A549 (cell line): ENCODE measurements at regions not wholly inside any gene's neighbourhood (a gene's known extent, or its start where the extent isn't known, plus 50 kb on each side); places are given as distances from the start of the nearest gene placed in this dataset.

Source experiments
- ATAC-seq, 2 experiments: fragments of 200-7000 bp in 1 of 2; fragments of >200 bp in 1 of 2; cut with Nextera tagmentation in 1 of 2; cut with Tn5 transposase in 1 of 2; 3 replicates each; pipeline versions ENCODE4 v1.8.0 to v1.9.1; 2018 to 2020; ENCODE audit warnings: mild to moderate bottlenecking in 1 of 2, moderate library complexity in 1 of 2
- CTCF ChIA-PET: fragments of 300-600 bp; sonication (Branson Sonifier 250); formaldehyde crosslinking; extraction: SDS; loops from one replicate; lab custom pipeline; 2021; ENCODE audit warnings: antibody characterized with exemption, inconsistent platforms; lab: Yijun Ruan, JAX
- POLR2A ChIA-PET: fragments of 350-600 bp; formaldehyde crosslinking; extraction: SDS; loops from one replicate; lab custom pipeline; 2021; ENCODE audit warnings: antibody characterized with exemption, inconsistent platforms; lab: Yijun Ruan, JAX
- DNase-seq, 2 experiments: peaks; one replicate each; pipeline versions ENCODE4 v3.0.0 to v3.0.0-alpha.2; 2011 to 2016; ENCODE audit warnings: low read depth in 1 of 2, low spot score in 1 of 2
- FAIRE-seq: peaks from 2 replicates; lab custom pipeline; 2011; peaks lifted over from hg19 to GRCh38; lab: Jason Lieb, UNC
- H3K27ac ChIP-seq, 2 experiments: fragments of >200 bp; sonication (Bioruptor Twin); formaldehyde crosslinking; 3 replicates each; pipeline ENCODE4 v1.5.1; 2016 to 2017
- H3K4me1 ChIP-seq: fragments of >200 bp; sonication (Bioruptor Twin); formaldehyde crosslinking; 3 replicates; pipeline ENCODE4 v1.6.1; 2016
- H3K4me2 ChIP-seq: fragments of >200 bp; sonication (Bioruptor Twin); formaldehyde crosslinking; 3 replicates; pipeline ENCODE4 v1.6.1; 2016
- H3K4me3 ChIP-seq: fragments of >200 bp; sonication (Bioruptor Twin); formaldehyde crosslinking; 3 replicates; pipeline ENCODE4 v1.5.1; 2016
- H3K9me3 ChIP-seq: fragments of >200 bp; sonication (Bioruptor Twin); formaldehyde crosslinking; 3 replicates; pipeline ENCODE4 v1.6.1; 2016
- BCL3 ChIP-seq: fragments of >200 bp; sonication (Bioruptor Twin); formaldehyde crosslinking; IDR thresholded peaks from 3 replicates; pipeline ENCODE4 v1.6.1; 2016
- CBX8 ChIP-seq: fragments of 200-600 bp; sonication (generic); IDR thresholded peaks from 2 replicates; pipeline ENCODE4 v1.6.1; 2016
- CEBPB ChIP-seq, 2 experiments: fragments of >200 bp in 1 of 2; sonication (Bioruptor Twin) in 1 of 2; formaldehyde crosslinking in 1 of 2; IDR thresholded peaks; 2 replicates each; pipeline ENCODE4 v1.6.1; 2012 to 2016
- CHD2 ChIP-seq: fragments of 150-350 bp; IDR thresholded peaks from 2 replicates; pipeline ENCODE4 v1.6.1; 2014; ENCODE audit warnings: low read length; ENCODE audit not compliant: partially characterized antibody
- EHF ChIP-seq: fragments of 250-450 bp; sonication (Bioruptor Pico); IDR thresholded peaks from 2 replicates; pipeline ENCODE4 v1.5.0; 2020; ENCODE audit warnings: mild to moderate bottlenecking
- ELK1 ChIP-seq: fragments of 150-350 bp; IDR thresholded peaks from 2 replicates; pipeline ENCODE4 v1.6.1; 2014; ENCODE audit warnings: low read depth, mild to moderate bottlenecking, low read length
- EP300 ChIP-seq, 2 experiments: fragments of >200 bp; sonication (Bioruptor Twin); formaldehyde crosslinking; IDR thresholded peaks; 2 replicates in 1 of 2; 3 replicates in 1 of 2; pipeline ENCODE4 v1.6.1; 2016 to 2017
- ESRRA ChIP-seq: fragments of 150-350 bp; IDR thresholded peaks from 2 replicates; pipeline ENCODE4 v1.6.1; 2014; ENCODE audit warnings: mild to moderate bottlenecking, low read length, borderline replicate concordance
- FOSL2 ChIP-seq, 2 experiments: fragments of 450-650 bp in 1 of 2; fragments of >200 bp in 1 of 2; sonication (Bioruptor Twin) in 1 of 2; formaldehyde crosslinking; IDR thresholded peaks; 2 replicates each; pipeline versions ENCODE4 v1.5.0 to v1.6.1; 2016 to 2020; ENCODE audit warnings: mild to moderate bottlenecking in 1 of 2, moderate library complexity in 1 of 2
- FOXS1 ChIP-seq: fragments of 250-450 bp; sonication (Bioruptor Pico); IDR thresholded peaks from 2 replicates; pipeline ENCODE4 v1.5.0; 2020; ENCODE audit warnings: mild to moderate bottlenecking, moderate library complexity
- HDAC2 ChIP-seq: fragments of 200-600 bp; sonication (generic); IDR thresholded peaks from 2 replicates; pipeline ENCODE4 v1.6.1; 2016
- HOXA7 ChIP-seq: fragments of 250-450 bp; sonication (Bioruptor Pico); IDR thresholded peaks from 2 replicates; pipeline ENCODE4 v1.5.0; 2020; ENCODE audit warnings: mild to moderate bottlenecking, moderate library complexity
- HOXB5 ChIP-seq: fragments of 250-450 bp; sonication (Bioruptor Pico); IDR thresholded peaks from 2 replicates; pipeline ENCODE4 v1.5.0; 2020; ENCODE audit warnings: mild to moderate bottlenecking, moderate library complexity
- JUNB ChIP-seq: fragments of >200 bp; sonication (Bioruptor Twin); formaldehyde crosslinking; IDR thresholded peaks from 2 replicates; pipeline ENCODE4 v1.6.1; 2016
- KDM1A ChIP-seq: fragments of 200-600 bp; sonication (generic); IDR thresholded peaks from 2 replicates; pipeline ENCODE4 v1.6.1; 2016; ENCODE audit warnings: low read depth, mild to moderate bottlenecking
- MAFK ChIP-seq: fragments of 450-650 bp; IDR thresholded peaks from 2 replicates; pipeline ENCODE4 v1.6.1; 2014; ENCODE audit not compliant: partially characterized antibody
- NFE2L2 ChIP-seq: fragments of 150-350 bp; conservative IDR thresholded peaks from 2 replicates; pipeline ENCODE4 v1.6.1; 2014; ENCODE audit warnings: low read length
- POLR2A ChIP-seq: IDR thresholded peaks from 2 replicates; pipeline ENCODE4 v1.6.1; 2012; ENCODE audit warnings: mild to moderate bottlenecking, low read length
- POLR2AphosphoS2 ChIP-seq: conservative IDR thresholded peaks from 2 replicates; pipeline ENCODE4 v1.6.1; 2012; ENCODE audit warnings: low read length, improper control_type of control experiment, inconsistent platforms
- RAD21 ChIP-seq, 2 experiments: fragments of >200 bp in 1 of 2; sonication (Bioruptor Twin) in 1 of 2; formaldehyde crosslinking in 1 of 2; IDR thresholded peaks in 1 of 2; conservative IDR thresholded peaks in 1 of 2; 2 replicates in 1 of 2; 3 replicates in 1 of 2; pipeline ENCODE4 v1.6.1; 2012 to 2018; ENCODE audit warnings: inconsistent platforms in 1 of 2
- RCOR1 ChIP-seq: fragments of 150-350 bp; IDR thresholded peaks from 2 replicates; pipeline ENCODE4 v1.6.1; 2014; ENCODE audit warnings: antibody characterized with exemption, low read length, low read depth
- REST ChIP-seq: fragments of 200-600 bp; sonication (generic); IDR thresholded peaks from 2 replicates; pipeline ENCODE4 v1.6.1; 2016; ENCODE audit warnings: antibody characterized with exemption, mild to moderate bottlenecking, moderate library complexity
- RNF2 ChIP-seq: fragments of 200-600 bp; sonication (generic); IDR thresholded peaks from 2 replicates; pipeline ENCODE4 v1.6.1; 2016; ENCODE audit warnings: low read depth, mild to moderate bottlenecking, antibody characterized with exemption, moderate library complexity, borderline replicate concordance
- SMC3 ChIP-seq: fragments of >200 bp; sonication (Bioruptor Twin); formaldehyde crosslinking; IDR thresholded peaks from 3 replicates; pipeline ENCODE4 v1.6.1; 2018; ENCODE audit warnings: inconsistent platforms
- SREBF2 ChIP-seq: fragments of 450-650 bp; IDR thresholded peaks from 2 replicates; pipeline ENCODE4 v1.6.1; 2014; ENCODE audit warnings: mild to moderate bottlenecking, moderate library complexity
- TFCP2L1 ChIP-seq: fragments of 250-450 bp; sonication (Bioruptor Pico); IDR thresholded peaks from 2 replicates; pipeline ENCODE4 v1.5.0; 2021; ENCODE audit warnings: mild to moderate bottlenecking
- ZFP36 ChIP-seq: fragments of 450-650 bp; IDR thresholded peaks from 2 replicates; pipeline ENCODE4 v1.6.1; 2014; ENCODE audit warnings: borderline replicate concordance; ENCODE audit not compliant: partially characterized antibody
- WGBS: methylation state at CpG from one replicate; pipeline ENCODE4 v1.1.6; 2017; ENCODE audit errors: missing lambda C conversion rate; 5-methylcytosine and 5-hydroxymethylcytosine counted together

- POLR2A ChIA-PET = no interaction called here
- Histone ChIP-seq H3K4me3 (no peak overlapping the region), H3K4me1 (no peaks in the 10 kb centered on the region), H3K27ac (no peak overlapping the region), H3K4me2 (no peak overlapping the region), H3K9me3 (no peaks in the 10 kb centered on the region)
- FAIRE-seq = no peak
- CTCF ChIA-PET = no interaction called here
- TF ChIP-seq CBX8 (no peak), EHF (no peak), EP300 (IDR thresholded peaks at IDR 0.05) (no peak), POLR2A (no peak), RCOR1 (no peak), SREBF2 (no peak), FOXS1 (CRISPR knock-in tag) (no peak)
- no peak for DNase-seq
- no peak for ATAC-seq
- WGBS = 95% methylated on average over 3 of the region's 3 CpGs
Observed at GRCh38 chr2:164012581-164012980, 276.8 kb upstream of the FIGN start.

- CTCF ChIA-PET = no interaction called here
- no peak overlapping the region for H3K27ac ChIP-seq
- POLR2A ChIA-PET = no interaction called here
Observed at GRCh38 chr2:164009756-164010337, 274.0 kb upstream of the FIGN start.

GRCh38 chr2:164008752-164009151, 272.9 kb upstream of the FIGN start:
- H3K4me3 ChIP-seq = no peak overlapping the region
- POLR2A ChIA-PET = no interaction called here
- no peak for FAIRE-seq
- no peaks in the 10 kb centered on the region for H3K9me3 ChIP-seq
- CTCF ChIA-PET = no interaction called here
- no peaks in the 10 kb centered on the region for H3K4me1 ChIP-seq
- ATAC-seq = no peak; a peak in 2 of 6 replicates
- 62% methylated on average over 4 of the region's 4 CpGs for WGBS
- H3K4me2 ChIP-seq = no peak overlapping the region
- no peak for TF ChIP-seq JUNB
- no peak for TF ChIP-seq FOSL2 (IDR thresholded peaks at IDR 0.05)
- TF ChIP-seq FOSL2 (CRISPR knock-in tag; IDR thresholded peaks at IDR 0.05) = no peak
- TF ChIP-seq EP300 (IDR thresholded peaks at IDR 0.05) = no peak
- TF ChIP-seq CEBPB (IDR thresholded peaks at IDR 0.05) = peak; percentile 25 to 49; a peak in 3 of 4 replicates
- no peak for TF ChIP-seq CHD2
- H3K27ac ChIP-seq = no peak overlapping the region
- DNase-seq = no peak

More at GRCh38 chr2:164009756-164010337, 274.0 kb upstream of the FIGN start:
- FAIRE-seq = no peak
- Histone ChIP-seq H3K4me3 (no peak overlapping the region), H3K4me2 (no peak overlapping the region), H3K9me3 (no peaks in the 10 kb centered on the region), H3K4me1 (no peaks in the 10 kb centered on the region)
- no peak for DNase-seq
- ATAC-seq = no peak
- 58% methylated on average over 7 of the region's 7 CpGs for whole genome bisulfite sequencing
- TF ChIP-seq SREBF2 (no peak), HOXA7 (CRISPR knock-in tag) (no peak), RNF2 (no peak), CBX8 (no peak), ESRRA (no peak), BCL3 (no peak), MAFK (no peak)

GRCh38 chr2:164006704-164007103, 270.9 kb upstream of the FIGN start:
- Histone ChIP-seq H3K4me3 (no peak overlapping the region), H3K4me1 (no peaks in the 10 kb centered on the region), H3K9me3 (no peaks in the 10 kb centered on the region), H3K27ac (no peak overlapping the region), H3K4me2 (no peak overlapping the region)
- POLR2A ChIA-PET = no interaction called here
- DNase-seq = no peak
- no peak for FAIRE-seq
- WGBS = 54% methylated on average over 2 of the region's 2 CpGs
- no peak for ATAC-seq
- CTCF ChIA-PET = no interaction called here
- TF ChIP-seq FOSL2 (IDR thresholded peaks at IDR 0.05) (no peak), FOSL2 (CRISPR knock-in tag; IDR thresholded peaks at IDR 0.05) (no peak), NFE2L2 (no peak), KDM1A (no peak), CHD2 (no peak), EP300 (IDR thresholded peaks at IDR 0.05) (no peak), HOXB5 (CRISPR knock-in tag) (no peak), RAD21 (conservative IDR thresholded peaks at IDR 0.05 in 1 of 2, IDR thresholded peaks at IDR 0.05 in 1 of 2) (no peak), JUNB (no peak), FOXS1 (CRISPR knock-in tag) (no peak), ZFP36 (no peak), REST (no peak), SMC3 (no peak), ELK1 (no peak), POLR2AphosphoS2 (no peak), CBX8 (no peak), HDAC2 (no peak), TFCP2L1 (CRISPR knock-in tag) (no peak)
